DMS114 treated with DMSO at 0.1 percent for 48 hours (cell line): ENCODE measurements at regions not wholly inside any gene's neighbourhood (a gene's known extent, or its start where the extent isn't known, plus 50 kb on each side); places are given as distances from the start of the nearest gene placed in this dataset.

Experiments
- DNase-seq: peaks from one replicate; lab custom pipeline; 2025; ENCODE audit not compliant: unreplicated experiment; lab: John Stamatoyannopoulos, UW

DNA sequence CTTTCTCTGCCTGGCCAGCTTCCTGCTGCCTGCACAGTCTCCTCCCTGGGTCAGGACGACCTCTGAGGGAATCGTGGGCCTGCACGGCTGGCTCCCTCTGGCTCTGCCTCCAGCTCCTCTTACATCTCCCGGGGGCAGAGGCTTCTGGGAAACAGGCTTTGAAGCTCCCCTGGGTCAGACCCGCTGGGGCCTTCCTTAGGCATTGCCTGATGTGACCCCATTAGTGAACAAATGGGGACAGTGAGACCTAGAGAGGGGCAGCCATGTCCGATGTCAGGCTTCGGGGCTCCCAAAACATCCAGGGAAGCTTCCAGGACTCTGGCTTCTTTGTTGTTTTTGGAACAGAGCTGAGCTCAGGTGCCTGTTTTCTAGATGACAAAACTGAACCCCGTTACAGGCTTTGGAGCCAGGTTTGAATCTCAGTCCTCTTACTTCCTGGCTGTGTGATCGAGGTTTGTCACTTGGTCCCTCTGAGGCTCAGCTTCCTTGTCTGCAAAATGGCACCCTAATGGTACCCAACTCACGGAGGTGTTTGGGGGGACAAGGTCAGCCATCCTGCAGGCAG, 94.3 kb downstream of the CEBPB start:
- no peak for DNase-seq

GRCh38 chr20:50285376-50286173, 94.9 kb downstream of the CEBPB start:
- no peak for DNase-seq

- DNase-seq = no peak
These were observed 95.5 kb downstream of the CEBPB start for GRCh38 chr20:50286174-50286511.

DNA sequence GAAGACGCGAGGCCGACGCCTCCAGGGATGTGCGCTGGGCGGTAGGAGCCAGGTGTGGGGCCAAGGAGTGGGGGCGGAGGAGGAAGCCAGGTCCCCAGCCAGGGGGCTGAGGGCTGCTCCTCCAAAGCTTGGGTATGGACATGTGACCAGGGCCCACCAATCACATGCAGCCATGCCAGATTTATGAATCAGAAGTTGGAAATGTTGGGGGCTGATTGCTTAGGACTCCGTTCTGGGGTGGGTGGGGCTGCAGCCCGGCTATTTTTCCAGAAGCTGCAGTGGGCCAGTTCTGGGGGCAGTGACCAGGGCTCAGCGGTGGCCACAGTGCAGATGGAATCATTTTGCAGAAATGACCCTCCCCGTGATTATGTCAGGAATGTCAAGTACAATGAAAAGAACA, 96.0 kb downstream of the CEBPB start:
- DNase-seq = no peak

GRCh38 chr20:50287512-50287911, 96.9 kb downstream of the CEBPB start:
- no peak for DNase-seq

DNA sequence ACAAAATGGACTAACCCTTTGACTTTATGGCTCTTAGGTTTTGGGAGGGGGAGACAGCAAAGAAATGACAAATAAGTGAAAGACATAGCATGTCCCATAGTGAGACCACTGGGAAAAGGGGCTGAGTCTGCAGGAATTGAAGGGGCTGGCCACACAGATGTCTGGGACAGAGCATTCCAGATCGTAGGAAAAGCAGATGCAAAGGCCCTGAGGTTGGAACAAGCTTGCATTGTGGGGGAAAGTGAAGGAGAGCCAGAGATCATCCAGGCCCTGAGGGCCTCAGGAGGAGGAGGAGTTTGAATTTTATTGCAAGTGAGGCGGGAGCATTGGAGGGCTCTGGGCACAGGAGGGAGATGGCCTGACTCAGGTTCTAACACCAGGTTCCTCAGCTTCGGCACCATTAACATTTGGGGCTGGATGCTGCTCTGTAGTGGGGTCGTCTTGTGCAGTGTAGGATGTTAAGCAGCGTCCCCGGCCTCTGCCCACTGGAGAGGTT, 97.5 kb downstream of the CEBPB start:
- DNase-seq = no peak

- no peak for DNase-seq
These were observed 99.0 kb downstream of the CEBPB start for GRCh38 chr20:50289581-50289980.

DNA sequence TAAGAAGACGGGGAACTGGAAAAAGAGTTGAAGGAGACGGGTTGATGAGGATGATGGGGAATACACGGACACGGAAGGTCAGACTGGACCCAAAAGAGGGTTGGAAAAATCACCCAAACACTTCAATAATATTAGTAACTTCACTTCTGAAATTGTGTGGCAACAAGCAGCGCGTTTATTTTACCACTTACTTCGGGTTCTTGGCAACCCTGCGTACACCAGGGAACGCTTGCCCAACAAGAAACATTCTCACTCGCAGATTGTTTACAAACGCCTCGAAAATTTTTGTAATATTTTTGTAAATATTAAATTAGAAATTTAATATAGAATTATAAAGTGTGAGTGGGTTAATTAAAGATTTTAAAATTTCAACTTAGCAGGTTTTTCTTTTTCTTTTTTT, 99.5 kb downstream of the CEBPB start:
- no peak for DNase-seq

DNA sequence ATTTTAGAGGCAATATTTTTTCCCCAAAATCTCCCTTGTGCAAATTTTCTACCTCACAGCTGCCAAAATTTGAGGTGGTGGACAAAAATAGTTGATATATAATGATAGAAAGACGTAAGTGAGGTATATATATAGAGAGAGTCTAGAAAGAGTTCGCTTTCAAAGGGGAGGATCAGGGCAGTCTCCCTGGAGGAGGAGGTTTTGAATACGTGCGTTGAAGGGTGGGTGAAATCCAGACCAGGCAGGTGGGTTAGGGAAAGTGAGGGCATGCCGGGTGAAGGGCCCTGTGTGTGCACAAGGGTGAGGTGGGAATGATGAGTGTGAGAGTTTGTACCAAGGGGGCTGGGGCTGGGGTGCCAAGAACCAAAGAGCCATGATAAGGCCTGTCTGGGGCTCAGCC, 100.2 kb downstream of the CEBPB start:
- no peak for DNase-seq

GRCh38 chr20:50291254-50292078, 100.8 kb downstream of the CEBPB start:
- no peak for DNase-seq

GRCh38 chr20:50292079-50292590, 101.5 kb downstream of the CEBPB start:
- no peak for DNase-seq

- no peak for DNase-seq
These were observed 102.1 kb downstream of the CEBPB start for GRCh38 chr20:50292591-50293283.

DNA sequence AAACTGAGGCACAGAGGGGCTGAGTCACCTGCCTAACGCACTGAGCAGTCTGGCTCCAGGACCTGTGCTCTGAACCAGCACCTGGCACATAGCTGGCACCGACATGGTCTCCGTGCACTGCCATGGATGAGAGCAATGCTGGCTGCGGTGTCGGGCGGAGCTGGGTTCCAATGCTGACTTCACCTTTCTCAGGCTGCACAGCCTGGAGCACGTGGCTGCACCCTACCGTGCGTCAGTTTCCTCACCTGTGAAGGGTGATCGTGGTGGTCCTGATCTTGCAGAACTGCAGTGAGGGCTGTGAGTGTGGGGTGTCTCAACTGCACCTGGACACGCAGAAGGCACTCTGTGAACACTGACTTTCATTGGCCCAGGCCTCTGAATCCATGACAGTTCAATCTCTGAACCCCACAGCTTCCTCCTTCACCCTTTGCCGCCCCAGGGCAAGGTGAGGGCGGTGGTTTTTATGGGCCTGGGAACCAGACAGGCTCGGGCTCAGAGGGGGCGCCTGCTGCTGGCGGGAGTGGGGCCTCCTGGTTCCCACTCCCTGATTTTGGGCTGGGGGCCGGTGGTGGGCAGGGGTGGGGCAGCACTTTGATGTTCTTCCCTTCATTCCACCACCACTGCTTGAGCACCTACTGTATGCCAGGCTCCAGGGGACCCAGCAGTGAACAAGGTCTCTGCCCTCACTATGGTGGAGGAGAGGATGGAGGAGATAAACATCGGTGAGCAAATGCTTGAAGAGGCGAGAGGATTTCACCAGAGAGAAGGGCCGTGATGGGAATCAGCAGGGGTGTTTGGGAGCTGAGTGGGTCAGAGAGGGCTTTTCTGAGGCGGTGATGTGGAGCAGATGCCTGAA, 102.9 kb downstream of the CEBPB start:
- DNase-seq = no peak

DNA sequence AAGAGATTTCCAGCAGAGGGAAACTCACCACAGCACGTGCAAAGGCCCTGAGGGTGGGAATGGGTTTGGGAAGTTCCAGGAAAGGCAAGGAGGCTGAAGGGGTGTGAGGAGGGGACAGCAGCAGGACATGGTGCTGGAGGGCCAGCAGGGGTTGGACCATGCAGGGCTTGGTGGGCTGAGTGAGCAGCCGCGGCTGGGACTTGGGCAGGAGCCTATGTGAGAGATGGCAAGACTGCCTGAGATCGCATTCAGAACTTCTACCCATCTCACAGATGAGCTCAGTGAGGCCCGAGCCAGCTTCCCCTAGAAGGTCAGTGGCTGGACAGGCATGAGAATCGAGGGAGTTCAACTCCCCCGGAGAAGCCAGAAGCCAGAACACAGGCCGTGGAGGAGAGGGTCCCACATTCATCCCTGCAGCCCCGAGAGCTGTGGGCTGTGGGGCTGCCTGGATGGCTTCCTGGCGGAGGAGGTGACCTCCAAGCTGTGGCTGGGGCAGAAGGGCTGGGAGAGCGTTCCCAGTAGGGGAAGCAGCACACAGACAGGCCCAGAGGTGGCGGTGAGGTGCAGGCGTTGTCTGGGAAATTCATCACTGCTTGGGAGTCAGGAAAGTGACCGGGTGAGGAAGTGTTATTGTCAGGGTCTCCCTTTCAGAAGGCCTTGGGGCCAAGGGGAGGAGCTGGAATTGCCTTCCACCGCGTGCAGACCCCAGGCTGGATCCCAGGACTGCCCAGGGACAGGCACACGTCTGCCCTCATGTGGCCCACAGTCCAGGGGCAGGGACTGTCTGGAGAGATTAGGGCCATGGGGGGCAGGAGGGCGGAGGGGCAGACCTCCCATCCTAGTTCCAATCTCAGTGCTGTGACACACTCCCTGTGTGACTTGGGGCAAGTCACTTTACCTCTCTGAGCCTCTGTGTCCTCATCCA, 103.8 kb downstream of the CEBPB start:
- DNase-seq = no peak

DNA sequence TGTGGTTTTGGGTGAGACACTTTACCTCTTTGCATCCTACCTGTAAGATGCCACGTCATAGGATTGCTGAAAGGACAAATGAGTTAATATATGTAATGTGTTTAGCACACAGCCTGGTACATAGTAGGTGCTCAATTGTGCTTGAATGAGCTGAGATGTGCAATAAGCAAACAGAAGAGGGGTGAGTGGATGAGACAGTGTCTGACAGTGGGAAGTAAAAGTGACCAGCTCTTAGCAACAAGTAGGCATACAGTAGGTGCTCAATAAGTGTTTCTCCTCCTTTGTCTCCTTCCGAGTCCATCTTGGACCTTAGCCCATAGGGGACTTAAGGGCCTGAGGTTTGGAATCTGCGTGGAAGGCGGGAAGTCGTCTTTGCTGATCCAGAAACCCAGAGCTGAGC, 104.7 kb downstream of the CEBPB start:
- no peak for DNase-seq

GRCh38 chr20:50295762-50296449, 105.3 kb downstream of the CEBPB start:
- DNase-seq = no peak

- no peak for DNase-seq
These were observed 106.1 kb downstream of the CEBPB start for GRCh38 chr20:50296450-50297375.
